HEK293 (cell line): ENCODE measurements at regions not wholly inside any gene's neighbourhood (a gene's known extent, or its start where the extent isn't known, plus 50 kb on each side); places are given as distances from the start of the nearest gene placed in this dataset.

ENCODE experiments used
- CTCF ChIP-seq: fragments of 450-650 bp; formaldehyde crosslinking; IDR thresholded peaks from 2 replicates; pipeline ENCODE4 v1.5.1; 2016; ENCODE audit warnings: missing biosample characterization, missing genetic modification characterization
- REST ChIP-seq: fragments of 450-650 bp; formaldehyde crosslinking; IDR thresholded peaks from 2 replicates; pipeline ENCODE4 v1.5.1; 2016; ENCODE audit warnings: missing biosample characterization, missing genetic modification characterization
- ZNF341 ChIP-seq: fragments of 450-650 bp; formaldehyde crosslinking; IDR thresholded peaks from 2 replicates; pipeline ENCODE4; 2016; ENCODE audit warnings: low read depth, missing biosample characterization, missing genetic modification characterization
- ZNF48 ChIP-seq: fragments of 450-650 bp; formaldehyde crosslinking; IDR thresholded peaks from 2 replicates; pipeline ENCODE4 v1.5.1; 2016; ENCODE audit warnings: missing biosample characterization, missing genetic modification characterization

DNA sequence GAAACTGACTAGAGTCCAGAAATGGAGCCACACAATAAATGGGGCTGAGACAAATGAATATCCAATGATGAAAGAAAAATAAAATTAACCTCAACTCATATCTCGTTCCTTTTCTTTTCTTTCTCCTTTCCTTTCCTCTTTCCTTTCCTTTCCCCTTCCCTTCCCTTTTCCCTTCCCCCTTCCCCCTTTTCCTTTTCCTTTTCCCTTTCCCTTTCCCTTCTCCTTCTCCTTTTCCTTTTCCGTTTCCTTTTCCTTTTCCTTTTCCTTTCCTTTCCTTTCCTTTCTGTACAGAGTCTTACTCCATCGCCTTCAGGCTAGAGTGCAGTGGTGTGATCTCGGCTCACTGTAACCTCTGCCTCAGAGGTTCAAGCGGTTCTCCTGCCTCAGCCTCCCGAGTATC lies 146.3 kb downstream of the RTL9 start:
- TF ChIP-seq ZNF341 (tag by site-specific recombination) (no peak), CTCF (tag by site-specific recombination) (no peak), REST (tag by site-specific recombination) (no peak), ZNF48 (tag by site-specific recombination) (no peak)
